ENCODE measurements at regions not wholly inside any gene's neighbourhood (a gene's known extent, or its start where the extent isn't known, plus 50 kb on each side); places are given as distances from the start of the nearest gene placed in this dataset.

GRCh38 chr4:79551555-79551954 lies 143.5 kb upstream of the GK2 start:
- no peak overlapping the region for H3K27ac ChIP-seq (ENCODE audit: insufficient read depth, low read length)
- H2AK9ac ChIP-seq (replicated peaks; ENCODE audit: low read depth, low read length, poor library complexity): no peak overlapping the region
- H3K36me3 ChIP-seq (ENCODE audit: control insufficient read depth, insufficient read depth, low read length): no peaks in the 10 kb centered on the region
- no peak overlapping the region for H3K14ac ChIP-seq (replicated peaks; ENCODE audit: low read depth, low read length)
- H2BK20ac ChIP-seq (ENCODE audit: low read depth, low read length): no peak overlapping the region
- H3K27me3 ChIP-seq (ENCODE audit: control insufficient read depth, insufficient read depth, low read length): no peaks in the 10 kb centered on the region
- DNase-seq (no peak), ATAC-seq (ENCODE audit: low read depth) (no peak)
- no peak overlapping the region for H3K9ac ChIP-seq (ENCODE audit: low read depth, low read length)
- H3K9me1 ChIP-seq (ENCODE audit: insufficient read depth, low read length): no peaks in the 10 kb centered on the region
- no peak overlapping the region for H4K8ac ChIP-seq (ENCODE audit: low read depth in 2 of 2, low read length in 2 of 2)
- CTCF ChIA-PET: no interaction called here
- BruUV-seq (replicated peaks): no TSS peak
- no CpG with 5 or more reads among the region's 5 CpGs for whole genome bisulfite sequencing, 2 experiments (ENCODE audit: extremely low coverage in 2 of 2, insufficient read length in 1 of 2)
- H2BK5ac ChIP-seq (ENCODE audit: low read depth, low read length, poor library complexity, severe bottlenecking): no peak overlapping the region
- no peak overlapping the region for H4K5ac ChIP-seq (ENCODE audit: low read depth, low read length)
- no peaks in the 10 kb centered on the region for H3K4me1 ChIP-seq (ENCODE audit: control insufficient read depth, insufficient read depth, low read length)
- intact Hi-C loops (cut with micrococcal nuclease) (loop anchor here (2.0 kb wide), 1 partner anchor 15 kb away; no protein-coding TSS in a partner anchor), dilution Hi-C loops (cut with HindIII; ENCODE audit: low sequenced_read_pairs, unreplicated experiment) (no loop called here), in situ Hi-C loops (cut with MboI; ENCODE audit: low sequenced_read_pairs) (no loop called here)
- H3K23ac ChIP-seq (ENCODE audit: low read depth, low read length): no peak overlapping the region
- H2BK120ac ChIP-seq (ENCODE audit: low read depth, low read length): no peak overlapping the region
- H3K56ac ChIP-seq (ENCODE audit: extremely low read depth, insufficient read depth, low read length): no peak overlapping the region
- H2AFZ ChIP-seq (replicated peaks; ENCODE audit: low read length, poor library complexity): no peak overlapping the region
- no peak overlapping the region for H2AK5ac ChIP-seq (ENCODE audit: low read depth, low read length)
- no peaks in the 10 kb centered on the region for H3K79me1 ChIP-seq (ENCODE audit: low read depth in 1 of 2, low read length in 2 of 2)
- no peak overlapping the region for H3K18ac ChIP-seq (ENCODE audit: low read depth, low read length)
- no peaks in the 10 kb centered on the region for H3K9me3 ChIP-seq (ENCODE audit: control insufficient read depth, insufficient read depth, low read length)
- TF ChIP-seq SMC3 (IDR thresholded peaks at IDR 0.05; ENCODE audit: low read depth, low read length) (no peak), USF2 (IDR thresholded peaks at IDR 0.05; ENCODE audit: low read depth, low read length) (no peak), RCOR1 (IDR thresholded peaks at IDR 0.05; ENCODE audit: insufficient replicate concordance, low read length) (no peak), MAFK (IDR thresholded peaks at IDR 0.05; ENCODE audit: low read depth, low read length) (no peak), POLR2A (IDR thresholded peaks at IDR 0.05; ENCODE audit: low read depth, low read length) (no peak), RFX5 (IDR thresholded peaks at IDR 0.05; ENCODE audit: low read depth, low read length) (no peak), FOS (IDR thresholded peaks at IDR 0.05; ENCODE audit: low read depth, low read length) (no peak), CHD1 (IDR thresholded peaks at IDR 0.05; ENCODE audit: low read depth, low read length) (no peak), BHLHE40 (IDR thresholded peaks at IDR 0.05; ENCODE audit: low read depth, low read length) (no peak), MXI1 (IDR thresholded peaks at IDR 0.05; ENCODE audit: borderline replicate concordance, low read depth, low read length) (no peak), MAZ (IDR thresholded peaks at IDR 0.05; ENCODE audit: borderline replicate concordance, low read depth, low read length) (no peak), RAD21 (IDR thresholded peaks at IDR 0.05; ENCODE audit: low read length) (no peak), CTCF (conservative IDR thresholded peaks at IDR 0.05; ENCODE audit: low read depth, low read length) (no peak)
- TF ChIP-seq, protein P1, sequence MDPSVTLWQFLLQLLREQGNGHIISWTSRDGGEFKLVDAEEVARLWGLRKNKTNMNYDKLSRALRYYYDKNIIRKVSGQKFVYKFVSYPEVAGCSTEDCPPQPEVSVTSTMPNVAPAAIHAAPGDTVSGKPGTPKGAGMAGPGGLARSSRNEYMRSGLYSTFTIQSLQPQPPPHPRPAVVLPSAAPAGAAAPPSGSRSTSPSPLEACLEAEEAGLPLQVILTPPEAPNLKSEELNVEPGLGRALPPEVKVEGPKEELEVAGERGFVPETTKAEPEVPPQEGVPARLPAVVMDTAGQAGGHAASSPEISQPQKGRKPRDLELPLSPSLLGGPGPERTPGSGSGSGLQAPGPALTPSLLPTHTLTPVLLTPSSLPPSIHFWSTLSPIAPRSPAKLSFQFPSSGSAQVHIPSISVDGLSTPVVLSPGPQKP (IDR thresholded peaks at IDR 0.05; ENCODE audit: borderline replicate concordance, low read depth, low read length): no peak
- no peak overlapping the region for H3K4ac ChIP-seq (ENCODE audit: low read depth, low read length)
- no peak overlapping the region for H2BK15ac ChIP-seq (ENCODE audit: low read depth, low read length)
- H4K20me1 ChIP-seq (ENCODE audit: insufficient read depth, low read length): no peaks in the 10 kb centered on the region
- POLR2A ChIA-PET (ENCODE audit: unreplicated experiment): no interaction called here
- H3K4me2 ChIP-seq (ENCODE audit: low read depth, low read length): no peak overlapping the region
- no peak overlapping the region for H4K91ac ChIP-seq (ENCODE audit: insufficient read depth, low read depth, low read length)
- no peak overlapping the region for H3K4me3 ChIP-seq (ENCODE audit: insufficient read depth, low read depth, low read length)

All from IMR-90 (cell line).